ENCODE measurements at regions not wholly inside any gene's neighbourhood (a gene's known extent, or its start where the extent isn't known, plus 50 kb on each side); places are given as distances from the start of the nearest gene placed in this dataset.
"Not testable (repeated sequence)": the region's sequence is repeated elsewhere in the genome, so short reads cannot be mapped to it uniquely, and the experiment has no call there.

GRCh38 chr2:234157817-234158588, 107.5 kb downstream of the SPP2 start:
- Histone ChIP-seq H2BK120ac (ENCODE audit: insufficient read depth, low read length, poor library complexity) (no peak overlapping the region), H3K14ac (ENCODE audit: low read length) (no peak overlapping the region), H3K18ac (ENCODE audit: low read length) (no peak overlapping the region), H2AFZ (ENCODE audit: insufficient read depth, low read length, poor library complexity) (no peak overlapping the region), H3K79me2 (ENCODE audit: control insufficient read depth, insufficient read depth, low read length, poor library complexity) (no peaks in the 10 kb centered on the region), H3K27ac (ENCODE audit: low read depth, low read length) (no peak overlapping the region), H3K4me3 (ENCODE audit: low read depth, low read length) (no peak overlapping the region), H3K23ac (ENCODE audit: low read length) (no peak overlapping the region), H3K79me1 (ENCODE audit: low read length) (no peaks in the 10 kb centered on the region), H2BK12ac (ENCODE audit: low read length) (peak overlapping the region; percentile 50), H4K8ac (ENCODE audit: low read depth, low read length) (no peak overlapping the region), H3K36me3 (ENCODE audit: control insufficient read depth in 1 of 2, insufficient read depth in 2 of 2, low read length in 2 of 2) (no peaks in the 10 kb centered on the region), H3K9me3 (ENCODE audit: insufficient read depth, low read depth, low read length) (no peaks in the 10 kb centered on the region), H4K12ac (ENCODE audit: low read depth, low read length) (no peak overlapping the region), H4K91ac (ENCODE audit: low read depth, low read length) (no peak overlapping the region), H3K4me2 (ENCODE audit: low read length) (no peak overlapping the region), H2AK5ac (ENCODE audit: low read length) (no peak overlapping the region), H3K9ac (ENCODE audit: low read length) (no peak overlapping the region), H3K4ac (ENCODE audit: low read depth, low read length) (no peak overlapping the region), H3K27me3 (ENCODE audit: insufficient read depth, low read length) (no peaks in the 10 kb centered on the region), H3K4me1 (ENCODE audit: control insufficient read depth in 1 of 2, insufficient read depth in 2 of 2, low read length in 2 of 2) (peaks cover 5 to 10% of the 10 kb centered on the region in 2 experiments), H2BK5ac (ENCODE audit: low read depth, low read length, poor library complexity) (no peak overlapping the region)
- DNase-seq = no peak
- no CpG with 5 or more reads among the region's 3 CpGs for WGBS (ENCODE audit: extremely low coverage, insufficient coverage, insufficient read length)

DNA sequence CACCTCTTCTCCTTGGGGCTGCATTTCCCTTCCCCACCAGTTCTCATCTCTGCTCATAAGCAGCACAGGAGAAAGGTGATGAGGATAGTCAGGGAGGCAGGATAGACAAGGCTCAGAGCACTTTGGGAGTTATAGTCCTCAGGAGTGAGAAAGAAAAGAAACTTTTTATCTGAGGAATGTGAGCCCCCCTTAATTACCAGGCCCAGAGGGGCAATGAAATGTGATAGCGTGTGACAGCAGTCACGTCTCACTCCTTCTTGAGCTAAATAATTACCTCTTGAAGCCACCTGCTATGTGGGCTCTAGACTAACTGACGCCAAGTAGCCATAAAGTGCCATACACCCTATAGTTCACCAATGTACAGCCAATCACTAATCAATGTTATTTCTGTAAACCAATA, 105.8 kb downstream of the SPP2 start:
- Histone ChIP-seq H3K79me1 (ENCODE audit: low read length) (no peaks in the 10 kb centered on the region), H3K4me1 (ENCODE audit: control insufficient read depth in 1 of 2, insufficient read depth in 2 of 2, low read length in 2 of 2) (no peaks in the 10 kb centered on the region), H2AK5ac (ENCODE audit: low read length) (no peak overlapping the region), H2BK120ac (ENCODE audit: insufficient read depth, low read length, poor library complexity) (no peak overlapping the region), H2BK12ac (ENCODE audit: low read length) (no peak overlapping the region), H3K36me3 (ENCODE audit: control insufficient read depth in 1 of 2, insufficient read depth in 2 of 2, low read length in 2 of 2) (no peaks in the 10 kb centered on the region), H3K4me3 (ENCODE audit: low read depth, low read length) (no peak overlapping the region), H3K9me3 (ENCODE audit: insufficient read depth, low read depth, low read length) (peaks cover 2% of the 10 kb centered on the region), H3K4ac (ENCODE audit: low read depth, low read length) (no peak overlapping the region), H3K23ac (ENCODE audit: low read length) (no peak overlapping the region), H3K27me3 (ENCODE audit: insufficient read depth, low read length) (no peaks in the 10 kb centered on the region), H3K27ac (ENCODE audit: low read depth, low read length) (no peak overlapping the region), H3K4me2 (ENCODE audit: low read length) (no peak overlapping the region), H4K12ac (ENCODE audit: low read depth, low read length) (no peak overlapping the region), H4K91ac (ENCODE audit: low read depth, low read length) (no peak overlapping the region), H3K79me2 (ENCODE audit: control insufficient read depth, insufficient read depth, low read length, poor library complexity) (no peaks in the 10 kb centered on the region), H3K14ac (ENCODE audit: low read length) (no peak overlapping the region), H3K9ac (ENCODE audit: low read length) (no peak overlapping the region), H3K18ac (ENCODE audit: low read length) (no peak overlapping the region), H4K8ac (ENCODE audit: low read depth, low read length) (no peak overlapping the region), H2BK5ac (ENCODE audit: low read depth, low read length, poor library complexity) (no peak overlapping the region), H2AFZ (ENCODE audit: insufficient read depth, low read length, poor library complexity) (no peak overlapping the region)
- WGBS (ENCODE audit: extremely low coverage, insufficient coverage, insufficient read length) = no CpG with 5 or more reads among the region's 3 CpGs
- DNase-seq = no peak

DNA sequence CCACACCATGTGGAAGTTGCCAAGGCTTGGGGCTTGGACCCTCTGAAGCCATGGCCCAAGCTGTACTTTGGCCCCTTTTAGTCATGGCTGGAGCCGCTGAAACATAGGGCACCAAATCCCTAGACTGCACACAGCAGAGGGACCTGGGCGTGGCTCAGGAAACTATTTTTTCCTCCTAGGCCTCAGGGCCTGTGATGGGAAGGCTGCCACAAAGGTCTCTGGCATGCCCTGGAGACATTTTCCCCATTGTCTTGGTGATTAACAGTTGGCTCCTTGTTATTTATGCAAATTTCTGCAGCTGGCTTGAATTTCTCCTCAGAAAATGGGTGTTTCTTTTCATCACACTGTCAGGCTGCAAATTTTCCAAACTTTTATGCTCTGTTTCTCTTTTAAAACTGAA, 102.3 kb downstream of the SPP2 start:
- not testable (repeated sequence) for H2BK5ac ChIP-seq (ENCODE audit: low read depth, low read length, poor library complexity); H3K9me3 ChIP-seq (ENCODE audit: insufficient read depth, low read depth, low read length); H4K8ac ChIP-seq (ENCODE audit: low read depth, low read length); H3K4me1 ChIP-seq (ENCODE audit: control insufficient read depth in 1 of 2, insufficient read depth in 2 of 2, low read length in 2 of 2); H3K27me3 ChIP-seq (ENCODE audit: insufficient read depth, low read length); DNase-seq; H3K23ac ChIP-seq (ENCODE audit: low read length); H3K18ac ChIP-seq (ENCODE audit: low read length); H3K36me3 ChIP-seq (ENCODE audit: control insufficient read depth in 1 of 2, insufficient read depth in 2 of 2, low read length in 2 of 2); H4K12ac ChIP-seq (ENCODE audit: low read depth, low read length); H2BK120ac ChIP-seq (ENCODE audit: insufficient read depth, low read length, poor library complexity); H3K4me2 ChIP-seq (ENCODE audit: low read length); H3K79me2 ChIP-seq (ENCODE audit: control insufficient read depth, insufficient read depth, low read length, poor library complexity); H3K27ac ChIP-seq (ENCODE audit: low read depth, low read length); H3K4me3 ChIP-seq (ENCODE audit: low read depth, low read length); H3K4ac ChIP-seq (ENCODE audit: low read depth, low read length); H2AFZ ChIP-seq (ENCODE audit: insufficient read depth, low read length, poor library complexity); H3K79me1 ChIP-seq (ENCODE audit: low read length); H3K14ac ChIP-seq (ENCODE audit: low read length); H2BK12ac ChIP-seq (ENCODE audit: low read length); H3K9ac ChIP-seq (ENCODE audit: low read length); H4K91ac ChIP-seq (ENCODE audit: low read depth, low read length); H2AK5ac ChIP-seq (ENCODE audit: low read length)
- WGBS (ENCODE audit: extremely low coverage, insufficient coverage, insufficient read length) = no CpG with 5 or more reads among the region's 2 CpGs

- H3K4ac ChIP-seq (ENCODE audit: low read depth, low read length) = no peak overlapping the region
- no peak overlapping the region for H3K9ac ChIP-seq (ENCODE audit: low read length)
- H3K4me3 ChIP-seq (ENCODE audit: low read depth, low read length) = no peak overlapping the region
- H2BK5ac ChIP-seq (ENCODE audit: low read depth, low read length, poor library complexity) = no peak overlapping the region
- H3K27me3 ChIP-seq (ENCODE audit: insufficient read depth, low read length) = no peaks in the 10 kb centered on the region
- H3K14ac ChIP-seq (ENCODE audit: low read length) = no peak overlapping the region
- no peaks in the 10 kb centered on the region for H3K9me3 ChIP-seq (ENCODE audit: insufficient read depth, low read depth, low read length)
- peaks cover 4 to 8% of the 10 kb centered on the region in 2 experiments for H3K4me1 ChIP-seq (ENCODE audit: control insufficient read depth in 1 of 2, insufficient read depth in 2 of 2, low read length in 2 of 2)
- no peak overlapping the region for H3K27ac ChIP-seq (ENCODE audit: low read depth, low read length)
- no peak overlapping the region for H4K12ac ChIP-seq (ENCODE audit: low read depth, low read length)
- DNase-seq = no peak
- no peak overlapping the region for H4K91ac ChIP-seq (ENCODE audit: low read depth, low read length)
- H2AK5ac ChIP-seq (ENCODE audit: low read length) = no peak overlapping the region
- H3K4me2 ChIP-seq (ENCODE audit: low read length) = no peak overlapping the region
- H3K36me3 ChIP-seq (ENCODE audit: control insufficient read depth in 1 of 2, insufficient read depth in 2 of 2, low read length in 2 of 2) = no peaks in the 10 kb centered on the region
- WGBS (ENCODE audit: extremely low coverage, insufficient coverage, insufficient read length) = no CpG with 5 or more reads among the region's 3 CpGs
- H2BK12ac ChIP-seq (ENCODE audit: low read length) = no peak overlapping the region
- H2BK120ac ChIP-seq (ENCODE audit: insufficient read depth, low read length, poor library complexity) = no peak overlapping the region
- H4K8ac ChIP-seq (ENCODE audit: low read depth, low read length) = no peak overlapping the region
- no peak overlapping the region for H2AFZ ChIP-seq (ENCODE audit: insufficient read depth, low read length, poor library complexity)
- no peak overlapping the region for H3K18ac ChIP-seq (ENCODE audit: low read length)
- H3K79me1 ChIP-seq (ENCODE audit: low read length) = peaks cover 2% of the 10 kb centered on the region
- no peak overlapping the region for H3K23ac ChIP-seq (ENCODE audit: low read length)
- H3K79me2 ChIP-seq (ENCODE audit: control insufficient read depth, insufficient read depth, low read length, poor library complexity) = no peaks in the 10 kb centered on the region
These were observed 96.9 kb downstream of the SPP2 start for GRCh38 chr2:234147335-234147861.
